HUDEP-2 (cell line): ENCODE measurements at regions not wholly inside any gene's neighbourhood (a gene's known extent, or its start where the extent isn't known, plus 50 kb on each side); places are given as distances from the start of the nearest gene placed in this dataset.

Source experiments
- DNase-seq, 76 experiments: peaks; one replicate each; lab custom pipeline; 2025; ENCODE audit not compliant: unreplicated experiment in 76 of 76; lab: John Stamatoyannopoulos, UW

DNA sequence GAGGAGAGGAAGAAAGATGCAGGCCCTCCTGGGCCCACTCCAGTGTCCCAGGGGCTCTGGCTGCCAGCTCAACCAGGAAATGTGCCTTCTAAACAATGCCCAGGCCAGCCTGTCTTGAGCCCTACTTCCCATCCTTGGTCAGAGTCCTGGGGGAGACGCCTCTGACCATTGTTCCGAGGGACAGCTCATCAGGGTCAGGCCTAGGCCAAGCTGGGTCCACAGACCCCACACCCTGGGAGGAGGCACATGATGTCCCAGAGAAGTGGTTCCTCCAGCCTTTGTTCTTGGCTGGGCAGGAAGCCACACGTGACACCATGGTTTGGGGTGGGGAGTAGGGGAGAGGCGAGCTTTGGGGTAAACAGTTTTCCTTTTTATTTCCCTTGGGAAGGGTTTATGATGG is 102.5 kb downstream of the EFNB1 start:
- no peak for DNase-seq

DNA sequence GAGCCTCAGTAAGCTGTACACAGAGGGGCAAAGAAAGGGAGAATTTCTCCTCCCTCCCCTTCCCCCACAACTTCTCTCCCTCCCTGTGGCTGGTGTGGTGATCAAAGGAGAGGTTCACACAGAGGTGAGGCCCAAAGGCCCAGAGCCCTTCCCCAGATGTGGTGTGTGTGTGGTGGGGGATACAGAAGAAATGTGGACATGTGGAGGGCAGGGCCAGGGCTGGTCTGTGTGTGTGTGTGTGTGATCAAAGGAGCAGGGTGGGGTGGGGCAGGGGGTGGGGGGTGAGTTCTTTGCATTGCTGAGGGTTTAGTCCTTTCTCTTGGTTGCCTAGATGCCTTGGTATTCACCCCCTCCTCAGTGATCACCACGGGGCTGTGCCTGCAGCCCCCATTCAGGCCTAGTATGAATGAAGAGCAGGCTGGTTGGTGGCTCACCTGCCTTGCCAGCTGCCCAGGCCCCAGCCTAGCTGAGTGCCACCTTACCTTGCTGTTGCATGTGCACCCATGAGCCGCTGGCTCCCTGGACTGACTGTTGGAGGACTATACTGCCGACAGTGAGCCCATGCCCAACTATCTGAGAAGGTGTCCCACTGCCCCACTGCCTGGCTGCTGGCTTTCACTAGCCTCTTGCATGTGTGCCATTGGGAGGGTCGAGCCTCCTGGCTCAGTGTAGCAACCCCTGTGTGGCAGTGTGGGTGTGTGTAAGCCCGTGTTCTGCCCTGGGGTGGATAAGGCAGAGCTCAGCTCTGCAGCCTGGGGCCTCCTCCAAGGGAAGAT is 101.9 kb downstream of the EFNB1 start:
- DNase-seq = no peak

DNA sequence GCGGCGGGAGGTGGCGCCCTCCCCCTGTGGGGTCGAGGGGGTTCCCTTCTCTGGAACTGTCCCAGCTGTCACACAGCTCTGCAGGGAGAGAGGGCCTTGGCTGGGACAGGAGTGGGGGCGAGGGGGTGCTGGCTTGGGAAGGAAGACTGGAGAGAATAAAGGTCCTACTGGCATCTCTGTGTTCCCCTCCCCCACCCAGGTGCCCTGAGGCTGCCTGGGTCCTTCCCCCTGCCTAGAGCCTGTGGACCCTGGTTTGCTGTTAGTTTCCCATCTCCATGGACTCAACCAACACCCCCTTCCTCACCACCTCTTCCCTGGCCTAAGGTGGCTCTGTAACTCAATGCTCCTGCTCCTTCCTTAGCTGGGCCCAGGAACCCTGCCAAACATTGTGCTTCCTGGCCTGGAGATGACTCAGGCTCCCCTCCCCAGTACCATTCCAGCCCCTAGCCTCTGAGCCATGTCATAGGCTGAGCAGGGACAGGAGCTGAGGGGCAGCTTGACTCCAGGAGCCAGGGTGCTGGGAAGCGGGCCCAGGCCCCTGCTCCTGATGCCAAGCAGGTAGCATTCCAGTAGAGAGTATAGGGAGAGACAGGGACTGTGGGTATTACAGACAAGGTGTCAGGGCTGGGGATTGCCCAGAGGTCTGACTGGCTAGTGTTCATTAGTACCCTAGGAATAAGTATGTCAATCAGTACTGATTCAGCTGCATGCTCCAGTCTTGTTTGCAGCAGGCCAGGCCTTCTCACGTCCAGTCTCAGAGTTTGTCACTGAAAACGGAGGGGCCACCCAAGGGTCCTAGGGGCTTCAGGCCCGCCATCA is 100.7 kb downstream of the EFNB1 start:
- DNase-seq = no peak

DNA sequence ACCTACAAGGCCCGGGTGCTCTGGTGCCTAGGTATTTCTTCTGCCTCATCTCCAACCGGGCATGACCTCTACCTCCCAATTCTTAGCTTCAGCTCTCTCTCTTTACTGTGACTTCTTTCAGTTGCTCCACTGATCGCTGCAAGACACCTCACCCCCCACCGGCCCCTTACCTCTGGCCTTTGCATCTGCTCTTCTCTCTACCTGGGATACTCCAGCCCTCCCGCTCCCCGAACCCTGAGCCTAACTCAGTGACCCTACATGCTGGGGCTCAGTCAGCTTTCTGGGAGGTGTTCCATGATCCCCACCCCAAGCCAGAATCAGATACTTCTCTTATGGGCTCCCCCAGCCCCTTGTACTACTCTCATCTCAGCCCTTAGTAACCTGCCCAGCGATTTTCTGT is 99.6 kb downstream of the EFNB1 start:
- no peak for DNase-seq

DNA sequence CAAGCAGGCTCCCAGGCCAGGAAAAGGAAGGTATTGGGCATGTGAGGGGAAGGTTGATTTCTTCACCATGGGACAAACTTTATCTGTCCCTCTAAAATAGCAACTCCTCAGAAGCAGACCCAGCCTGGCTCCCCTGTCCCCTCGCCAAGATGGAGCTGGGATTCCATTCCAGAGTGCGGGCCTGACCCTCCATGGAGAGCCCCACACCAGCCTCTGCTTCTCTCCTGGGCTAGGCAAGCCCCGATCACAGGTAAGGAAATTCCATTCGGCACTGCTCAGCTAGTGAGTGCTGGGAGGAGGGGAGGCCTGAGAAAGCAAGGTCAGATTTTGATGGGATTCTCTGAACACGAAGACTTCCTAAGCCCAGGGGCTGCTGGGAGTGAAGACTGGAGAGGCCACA is 98.4 kb downstream of the EFNB1 start:
- DNase-seq = no peak

DNA sequence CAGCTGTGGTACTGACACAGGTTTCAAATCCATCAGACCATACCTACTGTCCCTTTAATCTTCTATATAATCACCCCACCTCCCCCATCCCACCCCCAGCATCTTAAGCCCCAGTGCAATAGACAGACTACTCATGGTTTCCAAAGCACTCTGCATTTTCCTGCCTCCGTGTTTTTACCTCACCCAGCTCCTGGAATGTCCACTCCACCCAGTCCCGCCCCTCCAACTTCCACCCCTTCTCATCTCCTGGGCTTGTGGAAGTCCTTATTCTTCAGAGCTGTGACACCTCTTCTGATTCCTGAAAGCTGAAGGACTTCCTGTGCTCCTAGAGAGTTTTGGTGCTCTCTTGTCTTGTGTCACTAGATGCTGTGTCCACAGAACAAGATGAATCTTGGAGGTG is 94.3 kb downstream of the EFNB1 start:
- no peak for DNase-seq

DNA sequence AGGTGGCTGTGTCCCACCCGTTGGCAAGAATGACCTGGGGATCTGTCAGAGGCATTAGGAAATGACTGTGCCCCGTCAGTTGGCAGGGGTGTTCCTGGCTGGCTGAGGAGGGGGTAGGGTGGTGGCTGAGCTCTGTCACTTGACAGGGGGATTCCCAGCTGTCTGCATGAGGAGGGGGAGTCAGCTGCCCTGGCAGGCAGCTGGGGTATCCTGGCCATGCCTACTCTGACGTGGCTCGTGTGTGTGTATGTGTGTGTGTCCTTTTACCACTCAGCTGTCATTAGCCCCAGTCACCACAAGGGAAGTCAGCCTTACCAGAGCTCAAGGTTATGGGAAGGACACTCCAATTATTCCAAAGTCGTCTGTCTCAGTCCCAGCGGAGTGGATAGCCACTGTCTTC is 93.2 kb downstream of the EFNB1 start:
- no peak for DNase-seq

DNA sequence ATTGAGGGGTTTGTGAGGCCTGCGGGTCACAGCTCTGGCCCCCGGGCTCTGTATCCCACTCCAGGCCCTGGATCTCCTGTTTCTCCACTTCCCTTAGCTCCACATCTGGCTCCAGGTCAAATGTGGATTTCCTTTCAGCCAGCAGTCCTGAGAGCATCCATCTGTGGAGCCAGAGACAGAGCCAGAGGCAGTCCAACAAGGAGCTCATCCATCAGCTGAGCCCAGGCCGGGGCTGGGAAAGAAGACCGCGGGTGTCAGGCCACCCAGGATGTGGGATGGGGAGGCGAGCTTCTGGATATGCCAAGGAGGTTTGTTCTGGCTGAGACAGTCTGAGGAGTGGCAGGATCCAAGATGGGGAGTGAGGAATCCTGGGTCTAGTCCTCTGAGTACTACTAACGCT is 91.7 kb downstream of the EFNB1 start:
- no peak for DNase-seq

DNA sequence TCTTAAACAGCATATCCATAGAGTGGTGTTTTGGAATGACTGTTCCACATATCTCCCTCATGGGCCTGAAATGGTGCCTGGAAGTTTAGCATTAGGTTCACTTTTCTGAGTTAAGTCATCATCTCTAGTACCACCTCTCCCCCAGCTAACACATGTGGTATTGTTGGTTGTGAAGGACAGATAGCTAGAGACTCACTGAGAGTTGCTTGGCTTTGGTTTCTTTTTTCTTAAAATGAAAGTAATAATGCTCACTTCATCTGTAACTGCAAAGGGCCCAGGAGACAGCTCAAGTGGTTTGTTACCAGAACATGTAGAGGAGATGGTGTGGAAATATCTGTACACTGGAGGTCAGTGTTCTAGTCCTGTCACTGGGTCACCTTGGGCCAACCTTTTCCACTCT is 90.9 kb downstream of the EFNB1 start:
- no peak for DNase-seq

DNA sequence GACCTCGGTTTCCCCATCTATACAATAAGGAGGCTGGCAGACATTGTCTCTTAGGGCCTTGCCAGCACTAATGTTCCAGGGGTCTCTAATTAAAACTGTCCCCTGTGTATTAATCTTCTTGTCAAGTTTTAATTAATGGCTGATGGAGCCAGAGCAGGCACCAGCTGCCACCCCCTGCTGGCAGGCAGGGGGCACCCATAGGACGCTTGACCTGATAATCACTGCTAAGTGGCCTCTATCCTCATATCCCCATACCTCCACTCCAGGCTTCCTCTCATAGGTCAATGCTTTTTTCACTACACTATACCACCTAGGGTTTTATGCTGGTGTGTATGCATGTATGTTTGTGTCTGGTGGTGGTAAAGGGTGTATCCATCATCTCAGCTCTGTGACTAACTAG is 89.4 kb downstream of the EFNB1 start:
- DNase-seq = no peak

DNA sequence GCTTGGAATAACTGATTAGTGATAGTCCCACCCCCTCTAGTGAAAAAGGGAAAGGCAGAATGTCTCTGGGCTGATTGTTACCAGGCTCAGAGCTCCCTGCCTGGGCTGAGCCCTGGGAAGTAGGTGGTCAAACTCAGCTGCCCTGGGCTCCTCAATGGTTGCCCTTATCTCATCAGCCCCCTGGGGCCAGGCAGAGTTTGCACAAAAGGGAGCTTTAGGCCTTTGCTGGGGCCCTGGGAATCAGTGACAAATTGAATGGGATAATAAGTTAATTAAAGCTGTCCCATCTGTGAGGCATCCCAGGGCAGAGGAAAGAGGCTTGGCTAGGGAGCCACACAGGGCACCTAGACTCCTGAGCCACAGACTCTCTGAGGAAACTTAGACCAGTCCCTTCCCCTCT is 89.0 kb downstream of the EFNB1 start:
- no peak for DNase-seq

DNA sequence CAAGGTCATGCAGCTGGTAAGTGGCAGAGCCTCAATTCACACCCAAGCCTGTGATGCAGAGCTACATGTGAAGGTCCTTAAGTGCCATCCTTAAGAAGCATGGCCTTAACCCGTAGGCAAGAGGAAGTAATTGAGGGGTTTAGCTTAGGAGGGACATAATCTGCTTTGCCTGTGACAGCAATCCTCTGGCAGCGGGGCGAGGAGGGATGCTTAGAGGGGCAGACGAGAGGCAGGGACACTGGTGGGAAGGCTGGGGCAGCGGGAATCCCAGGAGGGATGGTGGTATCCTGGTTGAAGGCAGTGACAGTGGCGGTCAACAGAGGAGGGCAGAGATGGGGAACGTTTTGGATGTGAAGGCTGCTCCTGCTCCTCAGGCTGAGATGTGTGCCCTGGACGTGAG is 88.1 kb downstream of the EFNB1 start:
- no peak for DNase-seq

DNA sequence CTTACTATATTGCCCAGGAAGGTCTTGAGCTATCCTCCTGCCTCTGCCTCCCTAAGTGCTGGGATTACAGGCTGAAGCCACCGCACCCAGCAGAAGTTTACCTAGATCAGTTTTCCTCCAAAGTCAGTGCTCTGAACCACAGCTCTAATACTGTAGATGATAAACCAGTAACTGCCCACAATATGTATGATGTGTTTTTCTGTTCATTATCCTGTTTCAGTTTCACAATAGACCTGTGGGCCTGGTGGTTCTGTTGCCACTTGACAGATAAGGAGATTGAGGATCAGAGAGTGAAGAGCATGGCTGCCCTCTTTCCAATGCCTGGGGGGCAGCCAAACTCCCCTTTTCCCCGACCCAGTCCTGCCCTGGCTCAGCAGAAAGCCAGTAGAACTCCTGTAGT is 87.0 kb downstream of the EFNB1 start:
- no peak for DNase-seq

DNA sequence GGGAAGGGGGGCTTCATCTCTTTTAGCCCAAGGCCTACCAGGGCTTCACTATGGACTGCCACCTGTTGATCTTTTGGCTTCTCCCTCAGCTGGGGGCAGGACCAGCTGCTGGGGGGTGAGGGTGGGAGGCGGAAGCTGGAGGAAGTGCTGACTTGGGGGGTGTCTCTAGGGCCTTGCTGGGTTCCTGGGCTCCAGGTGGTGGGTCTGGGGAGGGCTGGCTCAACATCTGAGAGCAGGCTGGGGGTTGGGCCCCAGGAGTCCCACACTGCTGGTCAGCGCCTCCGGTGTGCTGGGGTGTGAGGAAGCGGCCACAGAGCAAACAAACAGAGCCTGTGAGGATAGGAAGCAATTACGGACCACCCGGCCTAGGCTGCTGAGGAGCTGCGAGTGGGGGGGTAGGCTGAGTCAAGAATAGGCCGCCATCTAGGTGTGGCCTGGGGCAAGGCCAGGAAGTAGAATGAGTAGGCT is 85.7 kb downstream of the EFNB1 start:
- no peak for DNase-seq

DNA sequence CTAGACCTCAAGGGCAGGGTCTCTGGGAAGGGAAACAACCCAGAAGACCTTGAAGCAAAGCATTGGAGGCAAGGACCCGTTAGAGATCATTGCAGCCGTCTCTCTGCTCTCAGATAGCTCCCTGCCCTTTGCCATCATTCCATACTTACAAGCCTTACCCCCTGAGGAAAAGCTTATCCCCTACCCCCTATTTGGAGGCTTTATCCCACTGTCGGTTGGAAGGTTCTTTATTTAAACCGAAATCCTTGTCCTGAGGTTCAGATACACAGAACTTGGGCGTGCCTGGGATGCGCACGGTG is 84.4 kb downstream of the EFNB1 start:
- no peak for DNase-seq

DNA sequence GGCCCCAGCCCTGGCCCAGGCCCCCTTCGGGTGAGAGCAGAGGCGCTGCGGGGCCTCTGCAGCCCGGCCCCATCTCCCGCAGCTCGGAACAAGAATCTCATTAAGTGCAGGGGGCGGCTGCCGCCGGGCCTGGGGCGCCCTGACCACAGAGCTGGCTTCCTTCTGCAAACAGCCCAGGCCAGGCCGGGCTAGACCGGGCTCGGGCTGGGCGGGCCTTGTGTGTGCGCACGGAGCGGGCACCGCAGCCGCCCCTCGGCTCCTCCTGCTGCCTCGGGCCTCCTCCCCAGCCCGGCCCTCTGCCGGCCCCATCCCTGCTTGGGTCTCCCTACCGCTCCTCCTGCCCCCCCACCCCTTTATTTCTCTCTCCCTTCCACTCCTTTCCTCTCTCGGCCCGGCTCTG is 83.3 kb downstream of the EFNB1 start:
- no peak for DNase-seq

DNA sequence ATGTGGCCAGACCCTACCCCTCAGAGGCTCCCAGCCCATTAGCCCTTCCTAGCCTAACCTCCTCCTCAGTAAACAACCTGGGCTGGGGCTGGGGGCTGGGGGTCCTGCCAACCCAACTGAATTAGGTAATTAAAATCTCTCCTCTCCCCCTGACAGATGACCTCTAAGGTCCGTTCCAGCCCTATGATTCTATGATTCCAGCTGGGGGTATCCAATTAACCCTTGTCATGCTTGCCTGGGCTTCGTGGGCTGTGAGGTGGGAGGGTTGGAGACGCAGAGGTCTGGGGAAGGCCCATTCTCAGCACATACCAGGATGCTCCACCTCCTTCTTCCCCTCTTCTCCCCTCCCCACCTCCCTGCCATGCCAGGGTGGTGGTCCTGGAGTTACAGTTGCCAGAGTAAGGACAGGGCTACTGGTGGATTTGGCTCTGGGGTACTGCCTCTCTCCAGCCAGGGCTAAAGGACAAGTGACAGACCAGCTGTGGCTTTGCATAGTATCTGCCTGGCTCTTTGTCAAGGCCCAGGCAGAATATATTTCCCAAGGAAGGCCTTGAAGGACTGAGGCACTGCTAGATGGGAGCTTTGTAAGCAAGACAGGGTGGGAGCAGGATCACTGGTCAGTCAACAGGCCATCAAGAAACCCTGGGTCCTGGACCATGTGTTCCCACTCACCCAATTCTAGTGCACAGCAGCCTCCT is 82.1 kb downstream of the EFNB1 start:
- no peak for DNase-seq

DNA sequence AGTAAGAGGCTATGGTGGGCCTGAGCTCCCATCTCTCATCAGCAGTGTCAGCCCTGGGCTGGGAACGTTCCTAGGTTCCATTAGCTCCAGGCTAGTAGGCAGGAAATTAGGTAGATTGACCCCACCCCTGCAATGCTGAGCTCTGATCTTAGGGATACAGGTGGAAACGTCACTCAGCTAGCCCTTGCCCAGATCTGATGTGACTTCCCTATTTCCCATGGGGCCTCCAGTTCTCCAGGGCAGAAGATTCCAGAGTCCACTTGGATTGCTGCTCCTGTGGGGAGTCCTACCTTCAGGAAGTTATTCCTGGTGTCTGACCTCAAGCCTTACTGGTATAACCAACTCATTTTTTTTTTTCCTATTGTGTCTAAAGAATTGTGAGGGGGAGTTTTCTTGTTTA is 81.1 kb downstream of the EFNB1 start:
- DNase-seq = no peak

DNA sequence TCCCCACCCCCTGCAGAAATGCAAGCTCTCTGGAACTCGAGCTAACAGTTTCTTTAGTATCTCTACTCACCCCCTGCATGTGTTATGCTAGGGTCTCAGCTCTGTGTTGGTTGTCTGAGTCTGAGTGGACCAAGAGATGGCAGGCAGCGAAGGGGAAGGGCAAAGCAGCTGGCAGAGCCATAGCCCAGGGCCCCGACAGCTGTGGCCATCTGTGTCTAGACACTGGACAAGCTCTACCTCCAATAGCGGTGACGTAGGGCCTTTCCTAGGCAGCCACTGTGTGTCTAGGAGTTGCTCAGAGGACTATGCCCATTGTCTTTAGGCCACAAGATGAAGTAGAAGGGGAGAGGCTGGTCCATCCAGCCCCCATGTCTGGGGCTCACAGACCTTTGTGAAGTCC is 79.2 kb downstream of the EFNB1 start:
- DNase-seq = no peak

DNA sequence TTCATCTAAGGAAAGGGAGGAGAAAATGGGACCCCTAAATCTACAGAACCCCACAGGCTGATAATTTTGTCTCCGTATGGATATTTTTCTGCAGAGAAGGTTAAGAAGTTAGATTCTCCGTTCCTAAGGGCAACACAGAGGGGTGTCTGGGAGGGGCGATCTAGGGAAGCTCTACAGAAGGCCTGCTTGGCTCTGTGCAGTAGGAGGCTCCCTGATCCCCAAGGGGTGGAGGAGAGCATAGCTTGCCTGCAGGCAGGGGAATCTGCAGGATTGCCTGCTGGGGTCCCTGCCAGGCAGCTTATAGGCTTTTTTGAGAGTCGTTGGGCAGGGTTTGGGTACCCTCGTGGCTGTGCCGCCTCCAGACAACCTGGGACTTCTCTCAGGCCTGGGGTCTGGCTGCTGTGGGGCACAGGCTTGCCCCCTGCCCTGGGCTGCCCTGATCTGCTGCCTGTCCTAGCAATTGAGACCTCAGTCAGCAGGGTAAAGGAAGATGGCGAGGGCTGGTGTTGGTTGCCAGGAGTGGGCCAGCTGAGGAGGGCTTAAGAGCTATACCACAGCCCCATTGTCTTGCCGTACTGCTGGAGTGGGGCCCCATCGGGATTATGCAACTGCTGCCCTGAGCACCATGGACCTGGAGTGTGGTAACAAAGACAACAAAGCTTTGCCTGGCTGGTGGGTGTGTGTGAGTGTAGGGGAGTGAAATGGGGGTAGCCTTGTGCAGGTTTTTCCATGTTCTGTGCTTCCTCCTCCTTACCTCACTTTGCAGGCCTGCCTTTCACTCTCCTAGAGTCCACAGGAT is 74.1 kb downstream of the EFNB1 start:
- DNase-seq = no peak

DNA sequence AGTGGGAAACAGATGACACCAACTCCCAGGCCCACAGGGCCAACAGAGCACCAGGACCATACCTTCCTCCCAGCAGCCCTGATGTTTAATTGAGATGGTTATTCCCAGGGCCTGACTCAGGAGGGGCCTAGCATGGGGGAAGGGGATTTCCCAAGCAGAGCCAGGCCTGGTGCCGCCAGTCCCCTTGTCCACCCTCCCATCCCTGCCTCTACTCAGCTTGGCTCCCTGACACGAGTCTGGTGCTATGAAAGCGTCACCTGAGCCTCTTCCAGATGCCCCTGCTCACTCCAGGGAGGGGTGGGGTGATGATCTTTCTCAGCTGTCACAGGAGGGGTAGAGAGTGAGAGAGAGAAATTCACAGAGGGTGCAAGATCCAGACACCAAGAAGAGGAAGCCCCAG is 72.7 kb downstream of the EFNB1 start:
- no peak for DNase-seq
